ENCODE measurements at regions not wholly inside any gene's neighbourhood (a gene's known extent, or its start where the extent isn't known, plus 50 kb on each side); places are given as distances from the start of the nearest gene placed in this dataset.

- DNase-seq = no peak
These were observed 512.0 kb downstream of the FOXG1 start for GRCh38 chr14:29278301-29279263.

GRCh38 chr14:29282169-29282568 lies 515.6 kb downstream of the FOXG1 start:
- no peak for DNase-seq

- no peak for DNase-seq
These were observed 523.9 kb downstream of the FOXG1 start for GRCh38 chr14:29290441-29290840.

- no peak for DNase-seq
These were observed 532.8 kb downstream of the FOXG1 start for GRCh38 chr14:29299372-29299771.

- no peak for DNase-seq
These were observed 535.0 kb downstream of the FOXG1 start for GRCh38 chr14:29301571-29301970.

GRCh38 chr14:29310210-29310609 lies 543.6 kb downstream of the FOXG1 start:
- DNase-seq = no peak

GRCh38 chr14:29310757-29311156 lies 544.2 kb downstream of the FOXG1 start:
- DNase-seq = no peak

- no peak for DNase-seq
These were observed 545.4 kb downstream of the FOXG1 start for GRCh38 chr14:29311983-29312382.

GRCh38 chr14:29316936-29317335 lies 550.3 kb downstream of the FOXG1 start:
- no peak for DNase-seq

- no peak for DNase-seq
These were observed 550.8 kb downstream of the FOXG1 start for GRCh38 chr14:29317423-29317822.

- DNase-seq = no peak
These were observed 553.7 kb downstream of the FOXG1 start for GRCh38 chr14:29320286-29320685.

- DNase-seq = no peak
These were observed 555.1 kb downstream of the FOXG1 start for GRCh38 chr14:29321646-29322045.

GRCh38 chr14:29339494-29340172 lies 573.0 kb downstream of the FOXG1 start:
- DNase-seq = no peak

- DNase-seq = no peak
These were observed 579.1 kb downstream of the PRKD1 start for GRCh38 chr14:29348504-29348903.

GRCh38 chr14:29350496-29350895 lies 577.2 kb downstream of the PRKD1 start:
- no peak for DNase-seq

- DNase-seq = no peak
These were observed 575.5 kb downstream of the PRKD1 start for GRCh38 chr14:29351996-29352705.

GRCh38 chr14:29352706-29353080 lies 575.0 kb downstream of the PRKD1 start:
- DNase-seq = no peak

GRCh38 chr14:29353513-29353912 lies 574.1 kb downstream of the PRKD1 start:
- DNase-seq = no peak

- DNase-seq = no peak
These were observed 573.2 kb downstream of the PRKD1 start for GRCh38 chr14:29354486-29354885.

- no peak for DNase-seq
These were observed 572.3 kb downstream of the PRKD1 start for GRCh38 chr14:29355331-29355730.

- DNase-seq = no peak
These were observed 571.8 kb downstream of the PRKD1 start for GRCh38 chr14:29355846-29356245.

GRCh38 chr14:29360656-29361055 lies 567.0 kb downstream of the PRKD1 start:
- DNase-seq = no peak

GRCh38 chr14:29370024-29370423 lies 557.6 kb downstream of the PRKD1 start:
- no peak for DNase-seq

All from renal pelvis (tissue), 1 donor.